OCI-LY3 (cell line): ENCODE measurements at regions not wholly inside any gene's neighbourhood (a gene's known extent, or its start where the extent isn't known, plus 50 kb on each side); places are given as distances from the start of the nearest gene placed in this dataset.
A peak's percentile ranks its signal among the peaks of the same experiment; 100 is the strongest.

Experiments
- H2AFZ ChIP-seq: fragments of 200-600, 300-600 bp; shearing (Covaris generic); 2 replicates; pipeline ENCODE4 v1.6.0; 2014; ENCODE audit warnings: antibody characterized with exemption, low read depth, low read length
- H3K27ac ChIP-seq: fragments of 200-600, 300-600 bp; sonication (generic); 2 replicates; pipeline ENCODE4 v1.5.1; 2014; ENCODE audit warnings: mild to moderate bottlenecking, low read length, moderate library complexity, mixed read lengths
- H3K27me3 ChIP-seq: fragments of 200-600, 300-600 bp; sonication (generic); 2 replicates; pipeline ENCODE4 v1.6.1; 2014; ENCODE audit warnings: low read depth, low read length, mixed read lengths
- H3K36me3 ChIP-seq: fragments of 200-600, 300-600 bp; sonication (generic); replicated peaks from 2 replicates; pipeline ENCODE3; 2014; ENCODE audit warnings: low read depth, low read length, mixed read lengths
- H3K4me1 ChIP-seq: fragments of 300-600, 200-600 bp; sonication (generic); 2 replicates; pipeline ENCODE4 v1.6.1; 2014; ENCODE audit warnings: low read length, mixed read lengths
- H3K4me2 ChIP-seq: fragments of 200-600, 300-600 bp; sonication (generic); 2 replicates; pipeline ENCODE4 v1.6.1; 2014; ENCODE audit warnings: low read length, mixed read lengths
- H3K4me3 ChIP-seq: fragments of 300-600, 200-600 bp; sonication (generic); 2 replicates; pipeline ENCODE4 v1.5.1; 2014; ENCODE audit warnings: antibody characterized with exemption, mild to moderate bottlenecking, low read length, moderate library complexity
- H3K79me2 ChIP-seq: fragments of 300-600, 200-600 bp; shearing (Covaris generic); 2 replicates; pipeline ENCODE4 v1.6.1; 2014; ENCODE audit warnings: mild to moderate bottlenecking, low read length, mixed read lengths
- H3K9ac ChIP-seq: fragments of 300-600, 200-600 bp; shearing (Covaris generic); 2 replicates; pipeline ENCODE4 v1.6.0; 2014; ENCODE audit warnings: mild to moderate bottlenecking, low read length, moderate library complexity
- H3K9me3 ChIP-seq: fragments of 200-600, 300-600 bp; shearing (Covaris generic); 2 replicates; pipeline ENCODE4 v1.6.1; 2014; ENCODE audit warnings: low read length, mixed read lengths; ENCODE audit not compliant: insufficient read depth
- H4K20me1 ChIP-seq: fragments of 200-600, 300-600 bp; sonication (generic); 2 replicates; pipeline ENCODE4 v1.6.1; 2016; ENCODE audit warnings: low read length, mixed read lengths; ENCODE audit not compliant: insufficient read depth
- CTCF ChIP-seq: fragments of 200-600, 300-600 bp; sonication (generic); IDR thresholded peaks from 2 replicates; pipeline ENCODE4 v1.5.1; 2014; ENCODE audit warnings: antibody characterized with exemption, low read length, low read depth
- EZH2phosphoT487 ChIP-seq: fragments of 200-600 bp; shearing (Covaris generic); IDR thresholded peaks from 2 replicates; pipeline ENCODE4 v1.6.1; 2018; ENCODE audit warnings: antibody characterized with exemption, mixed run types, low read depth

- Histone ChIP-seq H3K4me1 (peaks cover 7% of the 10 kb centered on the region), H3K36me3 (no peaks in the 10 kb centered on the region)
These were observed 195.1 kb downstream of the IRF8 start for GRCh38 chr16:86093801-86094750.

GRCh38 chr16:86095131-86095752, 196.3 kb downstream of the IRF8 start:
- TF ChIP-seq EZH2phosphoT487 (no peak), CTCF (no peak)
- no peaks in the 10 kb centered on the region for H4K20me1 ChIP-seq

More at GRCh38 chr16:86093801-86094750, 195.1 kb downstream of the IRF8 start:
- H3K9me3 ChIP-seq: no peaks in the 10 kb centered on the region
- H4K20me1 ChIP-seq: no peaks in the 10 kb centered on the region
- TF ChIP-seq EZH2phosphoT487: no peak
- TF ChIP-seq CTCF: peak; percentile 23
- no peak overlapping the region for H2AFZ ChIP-seq
- H3K27ac ChIP-seq: no peak overlapping the region
- H3K9ac ChIP-seq: no peak overlapping the region
- H3K4me3 ChIP-seq: no peak overlapping the region
- no peaks in the 10 kb centered on the region for H3K79me2 ChIP-seq
- H3K27me3 ChIP-seq: 0 out of 2 replicates have a peak, but pooled peaks cover 2% of the 10 kb centered on the region
- H3K4me2 ChIP-seq: no peak overlapping the region

GRCh38 chr16:86095906-86096485, 197.0 kb downstream of the IRF8 start:
- TF ChIP-seq EZH2phosphoT487: no peak
- no peak for TF ChIP-seq CTCF
- no peak overlapping the region for H2AFZ ChIP-seq
- no peaks in the 10 kb centered on the region for H3K4me1 ChIP-seq
- no peak overlapping the region for H3K4me2 ChIP-seq
- no peaks in the 10 kb centered on the region for H3K79me2 ChIP-seq
- H3K27ac ChIP-seq: no peak overlapping the region
- H3K9ac ChIP-seq: no peak overlapping the region
- no peak overlapping the region for H3K4me3 ChIP-seq
- H3K36me3 ChIP-seq: no peaks in the 10 kb centered on the region
- no peaks in the 10 kb centered on the region for H4K20me1 ChIP-seq
- no peaks in the 10 kb centered on the region for H3K9me3 ChIP-seq
- H3K27me3 ChIP-seq: 0 out of 2 replicates have a peak, but pooled peaks cover 2% of the 10 kb centered on the region

More at GRCh38 chr16:86095131-86095752, 196.3 kb downstream of the IRF8 start:
- no peaks in the 10 kb centered on the region for H3K9me3 ChIP-seq
- no peak overlapping the region for H2AFZ ChIP-seq
- no peak overlapping the region for H3K4me3 ChIP-seq
- no peaks in the 10 kb centered on the region for H3K36me3 ChIP-seq
- H3K27ac ChIP-seq: no peak overlapping the region
- H3K4me2 ChIP-seq: no peak overlapping the region
- no peak overlapping the region for H3K9ac ChIP-seq
- H3K79me2 ChIP-seq: no peaks in the 10 kb centered on the region
- H3K27me3 ChIP-seq: 0 out of 2 replicates have a peak, but pooled peaks cover 2% of the 10 kb centered on the region
- peaks cover under 1% of the 10 kb centered on the region; the same call in 1 of the 2 replicates for H3K4me1 ChIP-seq

- Histone ChIP-seq H3K9me3 (no peaks in the 10 kb centered on the region), H3K4me3 (no peak overlapping the region), H3K79me2 (no peaks in the 10 kb centered on the region), H3K27me3 (0 out of 2 replicates have a peak, but pooled peaks cover 2% of the 10 kb centered on the region), H2AFZ (no peak overlapping the region), H3K27ac (no peak overlapping the region), H3K9ac (no peak overlapping the region), H3K36me3 (no peaks in the 10 kb centered on the region), H3K4me2 (no peak overlapping the region), H4K20me1 (no peaks in the 10 kb centered on the region), H3K4me1 (no peaks in the 10 kb centered on the region)
- TF ChIP-seq CTCF (no peak), EZH2phosphoT487 (no peak)
These were observed 197.9 kb downstream of the IRF8 start for GRCh38 chr16:86096850-86097249.
